Spleen (tissue), 7 donors: ENCODE measurements at regions not wholly inside any gene's neighbourhood (a gene's known extent, or its start where the extent isn't known, plus 50 kb on each side); places are given as distances from the start of the nearest gene placed in this dataset.

Source experiments
- CTCF ChIP-seq, 11 experiments: fragments of 200-600 bp in 7 of 11; fragments of 450-650 bp in 4 of 11; sonication (generic) in 4 of 11; IDR thresholded peaks in 8 of 11; conservative IDR thresholded peaks in 3 of 11; 1 replicate in 7 of 11; 2 replicates in 4 of 11; pipeline versions ENCODE4 v1.4.0 to v1.8.0; 2016 to 2021; ENCODE audit warnings: antibody characterized with exemption in 11 of 11, inconsistent platforms in 4 of 11, mild to moderate bottlenecking in 1 of 11
- POLR2A ChIP-seq, 3 donors: fragments of 450-650 bp; IDR thresholded peaks; one replicate each; pipeline ENCODE4 v1.5.1; 2017; ENCODE audit warnings: antibody characterized with exemption in 3 of 3, mild to moderate bottlenecking in 1 of 3
- donor health status: DM: no; HTN: no; CAD: no; lungs with moderate emphysema.
- donor health status: DM: no; HTN: no; CAD: no.
- donor health status: DM: no; HTN: no; CAD: no.

- TF ChIP-seq CTCF (IDR thresholded peaks at IDR 0.05 in 8 of 11, conservative IDR thresholded peaks at IDR 0.05 in 3 of 11) (no peak), POLR2A (IDR thresholded peaks at IDR 0.05) (no peak)
These were observed 134.3 kb upstream of the ZMIZ1 start for GRCh38 chr10:78934532-78934898.
